ENCODE measurements at regions not wholly inside any gene's neighbourhood (a gene's known extent, or its start where the extent isn't known, plus 50 kb on each side); places are given as distances from the start of the nearest gene placed in this dataset.

DNA sequence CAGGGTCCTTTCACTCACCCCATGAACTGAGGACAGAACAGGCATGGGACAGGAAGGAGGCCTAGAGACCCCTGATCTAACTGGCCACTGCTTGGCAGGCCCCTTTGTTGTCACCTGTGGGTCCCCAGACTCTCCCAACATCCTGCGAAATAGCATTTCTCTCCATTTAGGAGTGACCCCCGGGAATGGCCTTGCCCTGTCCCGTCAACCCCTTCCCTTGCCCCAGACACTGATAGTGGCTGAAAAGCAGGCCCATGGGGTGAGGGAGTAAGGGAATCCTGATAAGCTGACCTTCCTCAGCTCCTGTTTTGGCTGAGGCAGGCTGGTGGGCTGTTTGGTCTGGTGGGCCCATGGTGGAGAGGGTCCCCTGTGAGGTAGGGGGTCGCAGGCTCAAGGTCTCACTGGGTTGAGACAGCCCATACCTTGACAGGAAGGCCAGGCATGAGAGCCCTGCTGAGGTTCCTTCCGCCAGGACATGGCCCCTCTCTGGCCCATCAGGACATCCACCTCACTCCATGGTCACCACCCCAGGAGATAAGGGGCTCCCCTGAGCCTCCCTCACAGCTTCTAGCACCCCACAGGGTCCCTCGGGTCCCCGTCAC is 139.3 kb downstream of the MRPL14 start:
- DNase-seq (no peak), ATAC-seq (no peak)
- Mint-ChIP-seq H3K27ac (no peak overlapping the region), H3K27me3 (ENCODE audit: low read depth) (peaks cover 8% of the 10 kb centered on the region), H3K36me3 (ENCODE audit: low read depth) (no peaks in the 10 kb centered on the region), H3K4me3 (no peak overlapping the region), H3K9me3 (ENCODE audit: insufficient read depth) (no peaks in the 10 kb centered on the region), H3K4me1 (ENCODE audit: low read depth) (no peaks in the 10 kb centered on the region)
- CTCF ChIA-PET: no interaction called here
- POLR2A ChIA-PET: no interaction called here

DNA sequence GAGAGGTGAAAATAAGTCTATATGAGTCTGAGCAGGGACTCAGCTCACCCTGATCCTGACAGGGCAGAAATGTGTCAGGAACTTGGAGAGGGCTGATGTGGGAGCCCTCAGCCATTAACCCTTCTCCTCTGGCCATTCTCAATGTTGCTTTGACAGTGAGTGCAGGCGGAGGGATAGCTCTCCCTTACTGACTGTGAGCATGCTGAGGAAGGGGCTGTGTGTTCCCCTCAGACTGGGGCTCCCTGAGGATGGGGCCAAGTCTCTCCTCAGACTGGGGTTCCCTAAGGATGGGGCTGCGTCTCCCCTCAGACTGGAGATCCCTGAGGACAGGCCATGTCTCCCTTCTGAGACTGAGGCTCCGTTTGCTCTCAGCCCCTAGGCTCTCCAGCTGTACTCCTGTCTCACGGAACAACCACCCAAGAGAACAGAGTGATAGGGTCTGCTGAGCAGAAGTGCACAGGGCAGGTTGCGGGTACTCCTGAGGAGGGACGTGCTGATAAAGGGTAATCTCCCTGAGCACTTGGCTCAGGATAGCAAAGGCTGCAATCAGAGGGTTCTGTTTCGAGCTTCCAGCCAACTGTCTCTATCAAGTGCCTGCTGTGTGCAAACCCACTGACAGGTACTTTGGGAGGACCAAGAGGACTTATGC is 141.0 kb downstream of the MRPL14 start:
- DNase-seq (no peak), ATAC-seq (no peak)
- ChIA-PET POLR2A (no interaction called here), CTCF (no interaction called here)
- H3K4me3 Mint-ChIP-seq: no peak overlapping the region
- H3K36me3 Mint-ChIP-seq (ENCODE audit: low read depth): no peaks in the 10 kb centered on the region
- peaks cover 8% of the 10 kb centered on the region for H3K27me3 Mint-ChIP-seq (ENCODE audit: low read depth)
- no peaks in the 10 kb centered on the region for H3K4me1 Mint-ChIP-seq (ENCODE audit: low read depth)
- H3K9me3 Mint-ChIP-seq (ENCODE audit: insufficient read depth): no peaks in the 10 kb centered on the region
- no peak overlapping the region for H3K27ac Mint-ChIP-seq

DNA sequence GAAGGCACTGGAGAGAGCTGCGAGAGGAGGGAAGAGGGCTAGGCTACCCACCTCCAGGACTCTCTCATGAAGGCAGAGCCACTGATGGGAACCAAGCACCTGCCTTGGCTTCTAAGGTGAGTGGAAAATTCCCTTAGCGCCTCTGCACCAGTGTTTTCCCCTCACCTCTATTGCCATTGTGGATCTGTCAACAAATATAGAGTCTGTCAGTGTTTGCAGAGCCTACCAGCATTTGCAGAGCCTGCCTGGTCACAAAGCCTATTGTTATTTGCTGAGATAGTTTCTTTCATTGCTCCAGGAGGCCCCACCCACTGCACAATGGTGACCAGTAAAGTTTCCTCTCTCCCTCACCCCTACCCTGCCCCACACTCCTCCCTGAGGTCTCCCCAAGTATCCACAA is 141.9 kb downstream of the MRPL14 start:
- H3K27me3 Mint-ChIP-seq (ENCODE audit: low read depth): peaks cover 14% of the 10 kb centered on the region
- no peak overlapping the region for H3K4me3 Mint-ChIP-seq
- no peaks in the 10 kb centered on the region for H3K36me3 Mint-ChIP-seq (ENCODE audit: low read depth)
- H3K9me3 Mint-ChIP-seq (ENCODE audit: insufficient read depth): no peaks in the 10 kb centered on the region
- ATAC-seq (no peak), DNase-seq (no peak)
- no peak overlapping the region for H3K27ac Mint-ChIP-seq
- ChIA-PET POLR2A (no interaction called here), CTCF (no interaction called here)
- H3K4me1 Mint-ChIP-seq (ENCODE audit: low read depth): no peaks in the 10 kb centered on the region

DNA sequence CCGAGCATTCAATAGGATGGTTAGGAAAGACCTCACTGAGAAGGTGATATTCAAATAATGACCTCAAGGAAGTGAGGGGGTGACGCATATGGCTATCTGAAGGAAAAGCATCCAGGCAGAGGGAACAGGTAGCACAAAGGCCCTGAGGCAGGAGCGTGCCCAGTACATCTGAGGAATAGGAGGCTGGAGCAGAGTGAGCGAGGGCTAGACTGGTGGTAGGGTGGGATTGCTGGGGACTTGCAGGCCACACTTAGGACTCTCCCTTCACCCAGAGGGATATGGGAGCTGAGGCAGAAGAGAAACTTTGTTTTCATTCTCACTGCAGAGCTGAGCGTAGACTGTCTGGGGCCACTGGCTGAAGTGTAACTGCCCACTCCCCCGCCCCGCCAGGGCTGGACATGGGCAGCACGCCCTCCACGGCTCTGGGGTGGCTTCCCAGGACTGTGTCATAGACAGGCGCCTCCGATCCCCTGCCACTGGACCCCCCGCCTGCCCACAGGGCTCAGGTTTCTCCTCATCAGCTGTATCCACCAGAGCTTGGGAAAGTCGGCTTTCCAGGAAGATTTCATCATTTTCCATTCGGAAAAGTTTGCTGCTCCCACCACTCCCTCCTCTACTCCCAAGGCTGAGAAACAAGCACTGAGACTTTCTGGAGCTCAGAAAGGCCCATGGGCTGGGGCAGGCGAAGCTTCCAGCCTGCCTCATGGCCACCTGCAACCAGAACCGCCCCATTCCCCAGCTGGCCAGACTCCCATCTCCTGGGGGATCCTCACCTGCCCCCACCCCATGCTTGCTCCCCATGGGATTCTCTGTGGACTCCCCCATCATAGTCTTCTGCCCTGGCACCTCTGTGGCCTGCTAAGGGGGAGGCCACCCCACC is 142.6 kb downstream of the MRPL14 start:
- Mint-ChIP-seq H3K9me3 (ENCODE audit: insufficient read depth) (no peaks in the 10 kb centered on the region), H3K27ac (no peak overlapping the region), H3K4me1 (ENCODE audit: low read depth) (no peaks in the 10 kb centered on the region), H3K4me3 (no peak overlapping the region), H3K27me3 (ENCODE audit: low read depth) (peaks cover 14% of the 10 kb centered on the region), H3K36me3 (ENCODE audit: low read depth) (no peaks in the 10 kb centered on the region)
- no peak for ATAC-seq
- no peak for DNase-seq
- ChIA-PET POLR2A (no interaction called here), CTCF (no interaction called here)

DNA sequence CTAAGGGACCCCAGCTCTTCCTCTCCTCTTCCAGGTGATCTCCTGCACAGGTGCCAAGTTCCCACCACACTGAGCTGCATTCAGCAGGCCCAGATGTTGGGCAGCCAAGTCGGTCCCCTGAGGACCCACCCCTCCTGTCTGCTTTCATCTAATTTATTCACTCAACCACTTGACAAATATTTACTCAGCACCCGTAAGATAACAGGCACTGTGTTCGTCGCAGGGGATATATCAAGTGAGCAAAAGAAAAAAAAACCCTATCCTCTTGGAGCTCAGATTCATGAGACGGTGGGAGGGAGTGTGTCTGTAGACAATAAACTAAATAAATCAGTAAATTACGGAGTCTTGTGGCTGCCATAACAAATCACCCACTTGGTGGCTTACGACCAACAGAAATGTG is 143.6 kb downstream of the MRPL14 start:
- no peak overlapping the region for H3K4me3 Mint-ChIP-seq
- H3K4me1 Mint-ChIP-seq (ENCODE audit: low read depth): no peaks in the 10 kb centered on the region
- H3K27me3 Mint-ChIP-seq (ENCODE audit: low read depth): peaks cover 12% of the 10 kb centered on the region
- H3K27ac Mint-ChIP-seq: no peak overlapping the region
- CTCF ChIA-PET: no interaction called here
- DNase-seq (no peak), ATAC-seq (no peak)
- POLR2A ChIA-PET: no interaction called here
- no peaks in the 10 kb centered on the region for H3K9me3 Mint-ChIP-seq (ENCODE audit: insufficient read depth)
- H3K36me3 Mint-ChIP-seq (ENCODE audit: low read depth): no peaks in the 10 kb centered on the region

DNA sequence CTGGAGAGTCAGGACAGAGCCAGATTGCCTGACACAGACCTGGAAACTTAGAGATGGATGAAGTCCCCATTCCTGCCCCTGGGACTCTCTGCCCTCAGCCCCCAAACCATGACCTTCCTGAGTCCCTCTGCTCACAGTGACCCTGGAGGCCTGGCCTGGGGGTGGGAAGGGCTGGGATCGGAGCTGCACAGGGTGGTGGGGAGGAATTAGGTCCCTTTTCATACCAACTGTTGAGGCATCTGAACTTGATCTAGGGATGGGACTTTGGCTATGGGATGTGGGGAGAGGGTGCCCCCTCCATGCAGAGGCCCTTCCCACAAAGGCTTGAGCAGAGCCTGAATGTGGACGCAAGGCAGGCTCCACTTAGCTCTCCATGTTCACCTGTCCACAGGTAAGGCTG is 144.1 kb downstream of the MRPL14 start:
- no peaks in the 10 kb centered on the region for H3K9me3 Mint-ChIP-seq (ENCODE audit: insufficient read depth)
- no peak overlapping the region for H3K4me3 Mint-ChIP-seq
- ATAC-seq (no peak), DNase-seq (no peak)
- no peaks in the 10 kb centered on the region for H3K36me3 Mint-ChIP-seq (ENCODE audit: low read depth)
- peaks cover 14% of the 10 kb centered on the region for H3K27me3 Mint-ChIP-seq (ENCODE audit: low read depth)
- ChIA-PET CTCF (no interaction called here), POLR2A (no interaction called here)
- no peaks in the 10 kb centered on the region for H3K4me1 Mint-ChIP-seq (ENCODE audit: low read depth)
- no peak overlapping the region for H3K27ac Mint-ChIP-seq

DNA sequence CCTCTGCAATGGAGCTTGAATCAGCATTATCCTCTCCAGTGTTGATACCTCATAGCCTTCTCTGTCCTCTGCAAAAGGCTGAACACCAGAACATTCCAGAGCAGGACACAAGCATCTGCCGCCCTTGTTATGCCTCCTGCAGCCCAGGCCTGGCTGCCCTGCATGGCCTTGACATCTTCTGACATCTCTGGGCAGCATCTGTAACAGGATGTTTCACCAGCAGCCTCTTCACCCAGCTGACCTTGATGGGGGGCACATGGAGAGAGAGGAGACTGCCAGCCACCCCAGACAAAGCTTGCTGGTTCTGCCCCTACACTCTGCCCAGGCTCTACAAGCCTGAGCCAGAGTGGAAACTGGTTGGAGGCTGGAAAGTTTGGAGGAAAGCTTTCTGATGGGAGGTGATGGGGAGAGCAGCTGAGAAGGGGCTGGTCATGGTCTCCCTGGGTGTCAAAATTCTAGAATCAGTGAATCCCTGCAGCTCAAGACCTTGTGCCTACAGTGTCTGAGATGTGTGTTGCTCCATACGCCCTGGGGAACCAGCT is 145.1 kb downstream of the MRPL14 start:
- H3K4me1 Mint-ChIP-seq (ENCODE audit: low read depth): peaks cover 7% of the 10 kb centered on the region
- ATAC-seq: no peak
- no peak overlapping the region for H3K4me3 Mint-ChIP-seq
- no peaks in the 10 kb centered on the region for H3K9me3 Mint-ChIP-seq (ENCODE audit: insufficient read depth)
- no peak for DNase-seq
- CTCF ChIA-PET: no interaction called here
- H3K27me3 Mint-ChIP-seq (ENCODE audit: low read depth): peaks cover 14% of the 10 kb centered on the region
- no peaks in the 10 kb centered on the region for H3K36me3 Mint-ChIP-seq (ENCODE audit: low read depth)
- POLR2A ChIA-PET: interaction anchor here (0.9 kb wide), 1 partner anchor 17 kb away, joined by 3 read pairs; no protein-coding TSS in a partner anchor
- no peak overlapping the region for H3K27ac Mint-ChIP-seq

DNA sequence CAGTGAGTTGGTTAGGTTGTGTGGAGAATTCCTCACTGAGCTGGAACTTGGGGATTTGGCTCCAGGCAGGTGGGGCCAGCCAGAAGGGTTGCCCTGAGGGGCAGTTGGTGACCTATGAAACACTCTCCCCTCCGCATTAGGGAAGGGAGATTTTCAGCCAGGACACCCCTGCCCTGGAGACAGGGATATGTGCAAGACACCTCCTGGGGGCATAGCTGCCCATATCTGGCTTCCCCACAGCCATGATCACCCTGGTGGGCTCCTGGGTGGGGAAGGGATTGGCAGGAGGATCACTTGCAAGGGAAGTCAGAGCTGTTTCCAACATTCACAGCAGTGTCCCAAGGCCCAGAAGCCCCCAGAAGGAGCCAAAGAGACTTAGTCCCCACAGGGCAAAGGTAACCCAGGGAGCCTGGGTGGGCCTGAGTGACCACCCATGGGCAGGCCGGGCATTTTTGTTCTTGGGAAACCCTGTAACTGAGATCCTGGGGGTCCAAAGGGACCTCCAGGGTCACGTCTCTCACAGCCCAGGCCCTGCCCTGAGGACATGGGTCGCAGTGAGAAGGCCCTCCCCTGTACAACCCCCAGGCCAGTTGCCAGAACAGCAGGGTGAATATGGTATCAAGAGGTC is 145.8 kb downstream of the MRPL14 start:
- Mint-ChIP-seq H3K36me3 (ENCODE audit: low read depth) (no peaks in the 10 kb centered on the region), H3K4me3 (no peak overlapping the region), H3K9me3 (ENCODE audit: insufficient read depth) (no peaks in the 10 kb centered on the region), H3K27me3 (ENCODE audit: low read depth) (peaks cover 14% of the 10 kb centered on the region), H3K27ac (no peak overlapping the region), H3K4me1 (ENCODE audit: low read depth) (peaks cover 9% of the 10 kb centered on the region)
- ChIA-PET CTCF (interaction anchor here (1.1 kb wide), 1 partner anchor 97 kb away, joined by 3 read pairs; no protein-coding TSS in a partner anchor), POLR2A (interaction anchor here (0.9 kb wide), 1 partner anchor 16 kb away, joined by 3 read pairs; no protein-coding TSS in a partner anchor)
- no peak for ATAC-seq
- DNase-seq: no peak

DNA sequence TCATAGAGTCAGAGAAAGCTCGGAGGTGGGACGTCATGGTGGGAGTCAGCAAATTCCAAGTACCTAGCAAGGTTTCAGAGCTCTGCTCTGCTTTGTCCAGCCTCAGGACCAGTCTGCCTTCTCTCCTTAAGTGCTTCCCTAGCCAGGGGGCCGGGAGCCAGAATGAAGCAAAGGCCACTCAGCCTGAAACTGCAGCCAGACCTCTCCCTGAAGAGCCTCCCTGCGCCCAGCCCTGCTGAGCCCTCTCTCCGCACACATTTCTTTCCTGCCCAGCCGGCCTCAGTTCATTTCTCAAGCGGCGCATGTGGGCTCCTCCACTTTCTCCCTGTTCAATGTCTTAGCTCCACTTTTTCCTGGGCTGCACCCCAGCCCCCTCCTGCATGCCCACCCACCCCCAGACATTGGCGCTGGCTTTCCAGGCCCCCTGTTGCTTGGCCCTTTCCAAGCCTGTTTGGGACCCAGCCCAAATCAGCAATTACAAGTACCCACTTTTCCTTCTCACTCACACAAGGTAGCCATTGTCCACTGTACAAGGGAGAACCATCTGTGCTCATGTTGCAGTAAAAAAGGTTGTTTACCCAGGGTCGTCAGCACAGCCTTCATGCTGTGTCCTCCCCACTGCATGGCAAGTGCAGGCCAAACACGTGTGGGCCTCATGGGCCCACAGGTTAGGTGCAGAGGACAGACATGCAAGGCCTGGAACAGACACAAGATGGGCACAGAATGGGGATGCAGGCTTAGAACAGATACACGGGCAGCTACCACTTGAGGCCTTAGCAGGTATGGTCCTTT is 147.1 kb downstream of the MRPL14 start:
- H3K27me3 Mint-ChIP-seq (ENCODE audit: low read depth): peaks cover 22% of the 10 kb centered on the region
- POLR2A ChIA-PET: no interaction called here

DNA sequence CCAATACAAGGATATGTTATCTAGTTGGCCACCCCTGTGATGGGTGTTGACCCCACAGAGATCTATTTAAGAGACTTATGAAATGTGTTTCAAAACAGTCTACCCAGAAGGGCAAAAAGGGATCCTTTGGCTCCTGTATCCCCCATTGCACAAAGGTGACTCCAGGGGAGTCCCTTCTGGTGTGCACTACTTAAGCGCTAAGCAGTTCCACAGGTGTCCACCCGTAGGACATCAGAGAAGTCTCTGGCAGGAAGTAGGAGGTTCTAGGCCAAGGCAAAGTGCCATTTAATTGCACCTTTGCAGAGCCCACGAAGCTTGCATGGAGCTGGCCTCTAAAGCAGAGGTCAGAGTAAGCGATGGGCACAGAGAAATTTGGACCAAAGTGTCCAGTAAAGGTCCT is 147.7 kb downstream of the MRPL14 start:
- Mint-ChIP-seq H3K4me1 (ENCODE audit: low read depth) (peaks cover 9% of the 10 kb centered on the region), H3K4me3 (no peak overlapping the region), H3K27ac (no peak overlapping the region), H3K9me3 (ENCODE audit: insufficient read depth) (no peaks in the 10 kb centered on the region), H3K36me3 (ENCODE audit: low read depth) (no peaks in the 10 kb centered on the region), H3K27me3 (ENCODE audit: low read depth) (peaks cover 25% of the 10 kb centered on the region)
- ChIA-PET POLR2A (no interaction called here), CTCF (no interaction called here)
- DNase-seq (no peak), ATAC-seq (no peak)

More for the DNA sequence above, 147.1 kb downstream of the MRPL14 start:
- Mint-ChIP-seq H3K4me1 (ENCODE audit: low read depth) (peaks cover 9% of the 10 kb centered on the region), H3K9me3 (ENCODE audit: insufficient read depth) (no peaks in the 10 kb centered on the region), H3K27ac (no peak overlapping the region), H3K36me3 (ENCODE audit: low read depth) (no peaks in the 10 kb centered on the region), H3K4me3 (no peak overlapping the region)
- DNase-seq (no peak), ATAC-seq (no peak)
- CTCF ChIA-PET: interaction anchor here (1.1 kb wide), 1 partner anchor 99 kb away, joined by 3 read pairs; no protein-coding TSS in a partner anchor

All from activated CD8-positive, alpha-beta T cell treated with anti-CD3 and anti-CD28 coated beads, Interleukin-2, amount 10 ng/mL, durations not matched to agents 7 days and 5 days (primary cell).